ENCODE measurements at regions not wholly inside any gene's neighbourhood (a gene's known extent, or its start where the extent isn't known, plus 50 kb on each side); places are given as distances from the start of the nearest gene placed in this dataset.

DNA sequence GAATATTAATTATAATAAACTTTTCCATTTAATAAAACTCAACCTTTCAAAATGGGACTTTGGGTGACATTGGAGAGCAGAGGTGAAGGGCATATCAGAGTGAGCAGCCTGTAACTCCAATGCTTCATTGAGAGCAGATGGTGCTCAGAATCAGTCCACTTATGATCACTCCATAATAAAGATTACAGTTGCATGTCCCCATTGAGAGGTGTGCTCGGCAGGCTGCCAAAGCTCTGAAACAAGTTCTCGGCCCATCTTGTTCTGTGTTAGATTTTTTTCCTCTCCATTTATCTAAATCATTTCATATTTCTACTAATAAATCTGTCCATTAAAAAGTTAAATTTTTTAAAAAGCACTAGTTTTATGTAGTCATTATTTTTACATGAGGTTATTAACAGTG is 1786.4 kb upstream of the WWC1 start:
- no peak for DNase-seq

- DNase-seq = no peak
Measured at GRCh38 chr5:166505544-166505943, 1785.9 kb upstream of the WWC1 start.

DNA sequence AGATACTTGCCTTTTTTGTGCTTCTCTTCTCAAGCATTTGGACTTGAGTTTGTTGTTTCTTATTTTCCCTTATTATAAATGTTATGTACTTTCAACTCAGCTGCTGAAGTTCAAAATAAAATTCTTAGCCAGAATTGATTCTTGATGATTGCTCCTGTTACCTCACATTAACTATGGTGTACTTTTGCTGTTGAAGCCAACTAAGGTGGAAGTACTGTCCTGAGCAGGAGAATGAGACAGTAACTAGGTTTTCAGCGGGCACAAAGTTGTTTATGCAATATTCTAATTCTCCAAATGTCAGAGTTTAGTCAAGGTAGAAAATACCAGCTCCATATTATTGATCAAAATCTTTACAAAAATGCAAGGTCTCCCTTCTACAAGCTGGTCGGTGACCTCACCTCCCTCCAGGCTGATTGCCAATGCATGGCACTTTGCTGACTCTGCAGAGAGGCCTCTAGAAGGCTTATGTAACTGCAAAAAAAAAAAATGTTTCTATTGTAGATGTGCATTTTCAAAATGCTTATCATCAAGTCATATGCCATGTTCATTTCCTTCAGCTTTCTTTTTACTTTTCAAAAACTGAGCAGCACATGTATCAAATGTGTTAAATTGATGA is 1783.5 kb upstream of the WWC1 start:
- DNase-seq = no peak

DNA sequence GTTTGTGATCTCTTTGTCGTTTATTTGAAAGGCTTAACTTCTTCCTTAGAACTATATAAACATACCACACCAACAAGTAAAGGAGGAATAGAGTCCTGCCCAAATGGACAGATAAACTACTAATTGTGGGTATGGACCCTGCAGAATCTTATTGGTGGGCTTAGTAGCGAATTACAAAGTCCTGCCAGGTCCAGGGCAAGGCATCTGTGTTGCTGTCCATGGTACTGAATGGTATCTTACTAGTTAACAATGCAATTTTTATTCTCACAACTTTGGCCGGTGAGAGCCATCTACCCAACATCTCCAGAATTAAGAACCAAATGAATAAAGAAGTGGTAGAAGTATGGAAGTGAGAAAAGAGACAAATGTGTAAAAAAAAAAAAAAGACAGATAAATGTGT is 1782.4 kb upstream of the WWC1 start:
- no peak for DNase-seq

GRCh38 chr5:166517976-166518375 is 1773.5 kb upstream of the WWC1 start:
- DNase-seq = no peak

GRCh38 chr5:166523206-166523605 is 1768.2 kb upstream of the WWC1 start:
- no peak for DNase-seq

DNA sequence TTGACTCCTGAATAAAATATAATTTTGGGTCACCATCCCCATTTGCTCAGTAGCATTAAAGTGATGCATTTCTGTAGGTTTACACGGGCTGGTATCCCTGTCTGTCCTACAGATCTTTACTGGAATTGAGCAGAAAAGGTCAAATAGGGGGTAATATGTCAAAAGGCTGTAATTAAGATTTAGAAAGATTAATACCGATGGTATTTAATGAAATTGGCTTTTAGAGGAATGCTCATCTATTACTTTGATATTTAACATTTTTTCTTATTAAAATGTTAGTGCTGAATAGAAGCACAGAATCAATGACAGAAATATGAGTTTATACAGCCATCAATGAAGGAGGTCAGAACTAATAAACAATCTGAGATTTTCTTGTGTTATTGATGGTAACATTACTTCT is 1762.2 kb upstream of the WWC1 start:
- no peak for DNase-seq

GRCh38 chr5:166532456-166533220 is 1758.8 kb upstream of the WWC1 start:
- no peak for DNase-seq

- DNase-seq = no peak
Measured at GRCh38 chr5:166535641-166536040, 1755.8 kb upstream of the WWC1 start.

GRCh38 chr5:166540156-166540555 is 1751.3 kb upstream of the WWC1 start:
- DNase-seq = no peak

DNA sequence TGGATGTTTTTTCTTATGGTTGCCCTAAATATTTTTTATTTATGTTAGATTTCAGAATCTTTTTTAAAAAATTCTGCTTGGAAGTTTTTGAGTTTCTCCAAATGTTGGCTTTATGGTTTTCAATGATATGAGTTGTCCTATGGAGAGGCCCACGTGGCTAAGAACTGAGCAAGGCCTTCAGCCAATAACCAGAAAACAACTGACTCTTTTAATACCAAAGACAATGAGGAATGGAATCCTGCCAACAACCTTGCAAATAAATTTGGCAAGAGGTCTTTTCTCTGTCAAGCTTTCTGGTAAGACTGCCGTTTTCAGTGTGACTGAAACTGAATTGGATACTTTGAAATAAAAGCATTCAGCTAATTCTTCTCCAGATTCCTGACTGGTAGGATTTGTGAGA is 1740.1 kb upstream of the WWC1 start:
- no peak for DNase-seq

DNA sequence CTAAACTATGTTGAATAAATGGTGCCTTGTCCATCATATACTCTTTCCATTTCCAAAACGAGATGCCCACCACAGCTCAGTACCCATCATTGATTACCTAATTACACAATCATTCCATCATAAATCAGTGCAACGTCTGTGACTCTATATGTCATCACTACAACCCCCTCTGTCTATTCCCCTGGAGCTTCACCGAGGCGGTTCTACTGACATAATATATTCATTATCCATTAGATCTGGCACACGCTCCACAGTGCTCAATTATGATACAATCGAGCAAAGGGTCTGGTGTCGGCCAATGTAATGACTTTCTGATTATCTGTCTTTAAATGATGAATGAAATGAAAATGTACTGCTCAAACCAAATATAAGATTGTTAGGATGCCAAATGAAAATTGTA is 1737.7 kb upstream of the WWC1 start:
- no peak for DNase-seq

DNA sequence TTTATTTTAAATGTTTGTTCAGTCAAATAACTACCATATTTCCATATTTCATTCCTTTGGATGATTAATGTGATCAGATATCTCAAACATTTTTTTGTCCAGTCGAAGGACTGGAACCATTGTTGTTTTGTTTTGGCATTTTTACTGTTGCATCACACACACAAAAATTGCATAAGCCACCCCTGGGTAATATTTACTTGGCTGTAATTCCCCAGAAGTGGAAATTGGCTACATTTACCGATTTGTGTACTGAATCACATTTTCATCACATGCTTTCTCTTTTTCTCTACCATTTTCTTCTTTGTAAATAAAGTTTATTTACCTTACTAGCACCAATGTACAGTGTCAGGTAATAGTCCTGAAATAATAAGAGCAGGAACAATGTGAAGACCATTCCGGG is 1729.7 kb upstream of the WWC1 start:
- no peak for DNase-seq

DNA sequence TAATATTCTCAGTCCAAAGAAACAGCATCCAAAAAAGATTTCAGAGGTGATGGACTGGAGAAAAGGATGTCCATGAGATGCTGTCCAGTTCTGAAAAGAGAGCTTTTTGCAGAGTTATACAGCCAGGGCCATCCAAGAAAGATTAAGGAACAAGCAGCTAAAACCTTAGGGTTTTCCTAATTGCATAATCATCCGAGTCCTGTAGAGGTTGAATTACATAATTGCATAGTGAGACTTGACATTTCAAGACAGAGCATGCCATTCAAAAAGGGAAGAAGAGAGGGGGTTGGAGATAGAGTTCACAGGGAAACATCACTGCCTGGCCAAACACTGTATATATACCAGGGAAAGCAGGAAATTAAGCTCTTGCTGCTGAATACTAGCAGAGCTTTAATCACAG is 1729.2 kb upstream of the WWC1 start:
- DNase-seq = no peak

GRCh38 chr5:166566725-166567124 is 1724.7 kb upstream of the WWC1 start:
- no peak for DNase-seq

GRCh38 chr5:166570865-166571264 is 1720.6 kb upstream of the WWC1 start:
- no peak for DNase-seq

GRCh38 chr5:166571668-166572067 is 1719.8 kb upstream of the WWC1 start:
- no peak for DNase-seq

DNA sequence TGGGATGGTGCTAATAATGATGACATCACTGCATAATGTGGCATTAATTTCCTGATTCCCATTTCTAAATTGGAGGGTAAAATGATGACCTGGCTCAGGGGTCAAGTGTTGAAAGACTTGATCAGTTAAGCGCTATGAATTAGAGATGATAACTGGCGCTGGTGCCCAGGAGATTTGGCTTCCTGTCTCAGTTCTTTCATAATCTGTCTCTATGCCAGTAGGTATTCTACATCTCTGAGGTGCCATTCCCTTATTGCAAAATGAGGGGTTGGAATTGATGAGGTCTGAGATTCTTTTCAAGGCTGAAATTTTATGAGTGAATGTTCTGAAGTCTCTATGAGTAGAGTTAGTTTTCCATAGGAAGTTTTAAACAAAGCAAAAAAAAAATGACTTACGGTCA is 1715.1 kb upstream of the WWC1 start:
- no peak for DNase-seq

GRCh38 chr5:166581826-166582225 is 1709.6 kb upstream of the WWC1 start:
- no peak for DNase-seq

DNA sequence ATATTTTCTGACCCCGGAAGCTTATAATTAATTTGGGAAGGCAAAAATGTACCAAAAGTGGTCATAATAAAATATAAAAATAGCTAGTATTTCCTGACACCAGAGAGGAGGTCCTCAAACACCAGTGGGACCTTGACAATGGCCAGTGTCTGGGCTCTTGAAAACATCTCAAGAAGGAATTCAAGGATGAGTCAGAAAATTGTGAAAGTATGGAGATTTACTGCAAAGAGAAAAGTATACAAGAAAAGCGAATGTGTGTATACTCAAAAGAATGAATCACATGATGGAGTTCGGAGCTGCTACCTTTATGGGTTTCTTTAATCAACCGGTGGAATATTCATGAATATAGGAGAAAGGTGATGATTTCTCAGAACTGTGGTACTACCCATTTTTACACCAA is 1709.0 kb upstream of the WWC1 start:
- DNase-seq = no peak

GRCh38 chr5:166594567-166594966 is 1696.9 kb upstream of the WWC1 start:
- DNase-seq = no peak

DNA sequence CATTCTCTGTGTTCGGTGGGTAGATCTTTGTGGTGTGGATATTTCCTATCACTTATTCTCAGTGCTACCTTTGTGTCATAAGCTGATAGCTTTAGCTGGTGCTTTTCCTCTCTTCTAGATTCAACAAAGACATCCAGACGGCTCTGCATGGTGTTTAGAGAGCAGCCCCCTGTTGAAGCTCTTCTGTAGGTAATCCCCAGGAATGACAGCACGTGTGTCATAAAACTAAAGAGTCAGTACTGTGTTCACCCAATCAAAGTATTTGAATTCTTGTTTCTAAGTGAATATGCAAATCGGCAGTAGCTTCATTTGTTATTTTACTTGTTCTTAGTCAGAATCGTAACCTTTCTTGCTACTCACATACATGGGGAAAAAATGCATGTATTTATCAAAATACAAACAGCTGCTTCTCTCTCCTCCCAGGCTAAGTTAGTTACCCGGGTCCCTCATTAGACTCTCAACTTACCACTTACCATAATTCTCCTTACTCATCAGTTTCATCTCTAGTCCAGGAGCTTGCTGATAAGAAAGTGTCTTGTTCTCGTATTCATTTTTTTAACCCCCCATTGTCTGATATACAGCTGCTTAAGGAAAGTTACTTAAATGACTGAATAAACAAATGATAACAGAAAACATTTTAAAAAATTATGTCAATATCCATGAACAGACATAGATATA is 1696.0 kb upstream of the WWC1 start:
- DNase-seq = no peak

DNA sequence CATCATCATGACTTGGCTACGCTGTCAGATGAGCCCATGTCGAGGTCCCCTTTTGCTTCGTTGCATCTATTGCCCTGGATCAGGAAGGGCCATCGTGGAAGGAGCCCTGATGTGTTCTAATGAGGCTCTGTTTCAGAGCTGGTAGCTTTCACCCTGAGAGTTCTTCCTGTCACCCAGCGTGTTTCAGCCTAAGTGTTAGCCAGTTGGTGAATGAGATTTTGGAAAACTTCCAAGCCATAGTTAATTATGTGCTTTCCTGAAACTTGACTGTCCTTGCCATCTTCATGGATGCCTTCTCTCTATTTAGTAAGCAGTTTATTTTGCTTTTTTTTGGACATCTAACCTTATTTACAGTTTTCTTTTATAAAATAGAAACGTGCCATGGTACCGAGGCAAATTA is 1695.4 kb upstream of the WWC1 start:
- no peak for DNase-seq

GRCh38 chr5:166602271-166602670 is 1689.2 kb upstream of the WWC1 start:
- no peak for DNase-seq

Measured in CD4-positive, alpha-beta T cell treated with Interleukin-6 for 4 hours (primary cell).